ENCODE measurements at regions not wholly inside any gene's neighbourhood (a gene's known extent, or its start where the extent isn't known, plus 50 kb on each side); places are given as distances from the start of the nearest gene placed in this dataset.

DNA sequence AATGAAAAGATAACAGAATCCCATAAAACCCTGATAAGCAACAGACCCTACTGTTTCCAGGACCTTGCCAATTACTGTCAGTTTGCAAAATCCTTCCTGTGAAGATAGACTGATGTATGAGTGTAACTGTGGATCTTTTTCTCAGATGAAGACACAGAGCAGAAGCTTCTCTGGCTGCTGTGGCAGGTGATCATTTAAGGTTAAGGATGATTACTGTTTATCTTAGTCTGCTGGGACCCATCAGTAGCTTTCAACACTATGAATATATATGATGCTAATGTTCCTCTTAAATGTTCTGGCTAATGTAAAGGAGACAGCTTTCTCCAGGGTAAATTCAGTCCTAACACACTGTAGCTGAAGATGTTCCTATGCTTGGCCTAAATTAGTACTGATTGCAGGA, 56.0 kb upstream of the CTTNBP2 start:
- no peaks in the 10 kb centered on the region for H3K27me3 ChIP-seq
- no peaks in the 10 kb centered on the region for H3K4me1 ChIP-seq
- DNase-seq = no peak
- H3K36me3 ChIP-seq = no peaks in the 10 kb centered on the region
- no peak overlapping the region for H3K27ac ChIP-seq
- no peaks in the 10 kb centered on the region for H3K9me3 ChIP-seq
- TF ChIP-seq, protein P1, sequence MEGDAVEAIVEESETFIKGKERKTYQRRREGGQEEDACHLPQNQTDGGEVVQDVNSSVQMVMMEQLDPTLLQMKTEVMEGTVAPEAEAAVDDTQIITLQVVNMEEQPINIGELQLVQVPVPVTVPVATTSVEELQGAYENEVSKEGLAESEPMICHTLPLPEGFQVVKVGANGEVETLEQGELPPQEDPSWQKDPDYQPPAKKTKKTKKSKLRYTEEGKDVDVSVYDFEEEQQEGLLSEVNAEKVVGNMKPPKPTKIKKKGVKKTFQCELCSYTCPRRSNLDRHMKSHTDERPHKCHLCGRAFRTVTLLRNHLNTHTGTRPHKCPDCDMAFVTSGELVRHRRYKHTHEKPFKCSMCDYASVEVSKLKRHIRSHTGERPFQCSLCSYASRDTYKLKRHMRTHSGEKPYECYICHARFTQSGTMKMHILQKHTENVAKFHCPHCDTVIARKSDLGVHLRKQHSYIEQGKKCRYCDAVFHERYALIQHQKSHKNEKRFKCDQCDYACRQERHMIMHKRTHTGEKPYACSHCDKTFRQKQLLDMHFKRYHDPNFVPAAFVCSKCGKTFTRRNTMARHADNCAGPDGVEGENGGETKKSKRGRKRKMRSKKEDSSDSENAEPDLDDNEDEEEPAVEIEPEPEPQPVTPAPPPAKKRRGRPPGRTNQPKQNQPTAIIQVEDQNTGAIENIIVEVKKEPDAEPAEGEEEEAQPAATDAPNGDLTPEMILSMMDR (IDR thresholded peaks at IDR 0.05) = no peak
- no peak for TF ChIP-seq POLR2A (IDR thresholded peaks at IDR 0.05)
- H3K4me3 ChIP-seq = no peak overlapping the region
- intact Hi-C loops (cut with DNase I; ENCODE audit: low total_unique reads) = no loop called here

DNA sequence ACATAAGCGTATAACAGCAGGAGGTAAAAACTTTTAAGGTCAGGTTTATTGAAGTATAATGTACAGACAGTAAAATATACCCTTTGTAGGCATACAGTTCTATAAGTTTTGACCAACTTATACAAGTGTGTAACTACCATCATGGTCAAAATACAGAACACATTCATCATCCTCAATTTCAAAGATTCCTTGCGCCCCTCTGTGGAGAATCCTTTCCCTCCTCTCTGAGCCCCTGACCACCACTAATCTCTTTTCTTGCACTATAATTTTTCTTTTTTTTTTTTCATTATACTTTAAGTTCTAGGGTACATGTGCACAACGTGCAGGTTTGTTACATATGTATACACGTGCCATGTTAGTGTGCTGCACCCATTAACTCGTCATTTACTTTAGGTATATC, 58.1 kb upstream of the CTTNBP2 start:
- no peaks in the 10 kb centered on the region for H3K27me3 ChIP-seq
- TF ChIP-seq, protein P1 (IDR thresholded peaks at IDR 0.05) = no peak
- no peak for TF ChIP-seq POLR2A (IDR thresholded peaks at IDR 0.05)
- no peaks in the 10 kb centered on the region for H3K9me3 ChIP-seq
- H3K36me3 ChIP-seq = no peaks in the 10 kb centered on the region
- no peak overlapping the region for H3K27ac ChIP-seq
- DNase-seq = no peak
- intact Hi-C loops (cut with DNase I; ENCODE audit: low total_unique reads) = no loop called here
- no peaks in the 10 kb centered on the region for H3K4me1 ChIP-seq
- H3K4me3 ChIP-seq = no peak overlapping the region

DNA sequence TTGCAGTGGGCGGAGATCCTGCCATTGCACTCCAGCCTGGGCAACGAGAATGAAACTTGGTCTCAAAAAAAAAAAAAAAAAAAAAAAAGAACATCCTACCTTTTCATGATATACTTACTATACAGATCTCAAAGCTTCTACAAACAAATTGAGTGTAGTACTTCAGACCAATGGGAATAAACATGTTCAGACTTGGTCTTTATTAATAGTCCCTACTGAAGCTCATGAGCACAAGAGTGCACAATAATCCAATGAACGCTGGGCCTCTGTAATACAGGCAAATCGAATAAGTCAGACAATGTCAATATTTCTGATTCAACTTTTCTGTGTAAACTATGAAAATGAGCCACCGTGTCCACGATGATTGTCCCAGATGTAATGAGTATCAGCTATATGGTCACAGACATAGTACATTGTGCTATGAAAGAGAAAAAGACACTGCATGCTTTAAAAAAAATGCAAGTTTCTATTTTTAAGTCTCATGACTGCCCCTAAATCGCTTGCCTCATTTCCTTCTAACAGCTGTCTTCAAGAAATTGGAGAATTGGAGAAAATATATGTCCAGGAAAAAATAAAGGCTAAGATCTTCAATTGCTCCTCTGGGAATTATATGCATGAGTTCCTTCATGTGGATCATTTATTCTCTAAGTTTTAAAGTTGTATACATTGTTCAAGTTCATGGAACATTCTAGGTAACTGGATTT, 64.0 kb upstream of the CTTNBP2 start:
- Histone ChIP-seq H3K36me3 (no peaks in the 10 kb centered on the region), H3K4me3 (no peak overlapping the region), H3K9me3 (no peaks in the 10 kb centered on the region), H3K4me1 (no peaks in the 10 kb centered on the region), H3K27me3 (no peaks in the 10 kb centered on the region), H3K27ac (no peak overlapping the region)
- TF ChIP-seq, protein P1 (IDR thresholded peaks at IDR 0.05) = no peak
- TF ChIP-seq POLR2A (IDR thresholded peaks at IDR 0.05) = no peak
- intact Hi-C loops (cut with DNase I; ENCODE audit: low total_unique reads) = no loop called here
- DNase-seq = no peak

DNA sequence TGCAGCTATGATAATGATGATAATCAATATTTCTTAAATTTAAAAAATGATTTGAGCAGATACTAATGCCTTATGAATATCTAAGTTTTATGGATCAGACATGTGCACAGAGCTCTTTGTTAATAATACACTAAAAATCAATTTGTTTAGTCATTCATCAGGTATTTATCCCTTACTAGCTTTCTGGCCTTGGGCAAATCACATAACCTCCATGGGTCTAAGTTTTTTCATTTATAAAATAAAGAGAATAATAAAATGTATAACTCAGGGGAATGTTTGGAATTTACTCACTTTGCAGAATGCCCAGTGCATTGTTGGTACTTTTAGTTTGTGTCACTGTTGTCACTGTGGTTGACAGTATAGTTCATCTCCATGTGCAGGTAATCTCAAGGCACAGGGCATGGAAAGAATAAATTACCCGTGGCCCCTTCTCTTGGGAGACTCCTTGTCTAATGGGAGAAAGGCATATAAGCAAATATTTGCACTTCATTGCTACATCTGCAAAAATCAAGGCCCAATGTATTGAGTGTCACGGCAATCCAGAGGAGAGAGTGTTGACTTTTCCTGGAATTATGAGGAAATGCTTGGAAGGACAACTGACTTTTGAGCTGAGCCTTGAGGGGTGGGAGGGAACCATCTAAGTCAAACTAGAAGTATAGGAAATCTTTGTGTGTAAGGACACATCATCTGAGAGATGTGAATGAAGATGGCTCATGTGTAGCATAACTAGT, 64.7 kb upstream of the CTTNBP2 start:
- DNase-seq = no peak
- peaks cover 0 to 6% of the 10 kb centered on the region in 2 donors for H3K9me3 ChIP-seq
- intact Hi-C loops (cut with DNase I; ENCODE audit: low total_unique reads) = no loop called here
- no peaks in the 10 kb centered on the region for H3K4me1 ChIP-seq
- H3K27me3 ChIP-seq = no peaks in the 10 kb centered on the region
- no peak overlapping the region for H3K4me3 ChIP-seq
- H3K27ac ChIP-seq = no peak overlapping the region
- no peaks in the 10 kb centered on the region for H3K36me3 ChIP-seq
- TF ChIP-seq POLR2A (IDR thresholded peaks at IDR 0.05) = no peak
- TF ChIP-seq, protein P1 (IDR thresholded peaks at IDR 0.05) = no peak

DNA sequence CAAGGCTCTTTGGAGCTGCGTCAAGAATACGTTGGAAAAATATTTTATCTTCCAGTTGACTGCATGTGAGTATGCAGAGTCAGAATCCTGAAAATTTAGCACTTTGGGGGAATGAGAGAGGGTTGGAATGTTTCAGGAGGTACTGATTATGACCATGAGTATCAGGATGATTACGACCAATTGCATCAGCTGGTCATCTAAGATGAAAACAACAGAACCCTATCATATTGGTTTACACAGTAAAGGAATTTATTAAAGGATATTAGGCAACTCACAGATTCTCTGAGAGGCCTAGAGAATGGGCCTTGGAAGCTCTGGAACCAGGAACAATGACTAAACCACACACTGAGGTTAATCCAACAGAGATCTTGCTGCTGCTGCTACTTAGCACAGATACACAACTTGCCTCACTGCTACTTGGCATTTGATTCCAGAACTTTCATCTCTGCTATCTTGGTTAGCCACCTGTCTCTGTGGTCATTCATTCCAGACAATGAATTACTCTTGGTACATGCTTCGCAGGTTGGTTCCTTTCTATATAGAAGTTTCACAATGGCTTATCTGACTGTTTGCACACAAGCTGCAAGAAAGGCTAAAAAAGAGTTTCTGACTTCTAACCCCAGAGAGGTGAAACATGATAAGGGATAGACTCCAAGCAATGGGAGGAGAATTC, 68.0 kb upstream of the CTTNBP2 start:
- Histone ChIP-seq H3K4me1 (no peaks in the 10 kb centered on the region), H3K4me3 (no peak overlapping the region), H3K9me3 (peaks cover 0 to 6% of the 10 kb centered on the region in 2 donors), H3K27ac (no peak overlapping the region), H3K36me3 (no peaks in the 10 kb centered on the region), H3K27me3 (no peaks in the 10 kb centered on the region)
- intact Hi-C loops (cut with DNase I; ENCODE audit: low total_unique reads) = no loop called here
- TF ChIP-seq, protein P1 (IDR thresholded peaks at IDR 0.05) = no peak
- TF ChIP-seq POLR2A (IDR thresholded peaks at IDR 0.05) = no peak
- DNase-seq = no peak
